Thoracic aorta (tissue), 2 donors: ENCODE measurements at regions not wholly inside any gene's neighbourhood (a gene's known extent, or its start where the extent isn't known, plus 50 kb on each side); places are given as distances from the start of the nearest gene placed in this dataset.
"Not testable (repeated sequence)": the region's sequence is repeated elsewhere in the genome, so short reads cannot be mapped to it uniquely, and the experiment has no call there.

ENCODE experiments used
- ATAC-seq: fragments of 150-250 bp; one replicate; pipeline ENCODE4 v1.8.0; 2017; ENCODE audit warnings: low read depth; ENCODE audit not compliant: insufficient number of reproducible peaks, low FRiP score
- DNase-seq: peaks from one replicate; pipeline ENCODE4 v3.0.0-alpha.2; 2020; ENCODE audit warnings: low spot score
- H3K27ac ChIP-seq, 2 donors: fragments of 200-600 bp; sonication (generic); 1 replicate in 1 of 2; 2 replicates in 1 of 2; pipeline ENCODE4 v1.5.1; 2016; ENCODE audit warnings: mild to moderate bottlenecking in 2 of 2, moderate library complexity in 2 of 2
- H3K27me3 ChIP-seq: fragments of 200-600 bp; sonication (generic); replicated peaks from 2 replicates; pipeline ENCODE4 v1.6.0; 2016; ENCODE audit warnings: mild to moderate bottlenecking; ENCODE audit not compliant: insufficient read depth
- H3K36me3 ChIP-seq: fragments of 200-600 bp; sonication (generic); one replicate; pipeline ENCODE4 v1.5.1; 2016
- H3K4me1 ChIP-seq, 2 donors: fragments of 200-600 bp; sonication (generic); 1 replicate in 1 of 2; 2 replicates in 1 of 2; pipeline versions ENCODE4 v1.5.1 to v1.6.0; 2016; ENCODE audit warnings: low read depth in 2 of 2, mild to moderate bottlenecking in 1 of 2; ENCODE audit not compliant: control insufficient read depth in 1 of 2
- H3K4me3 ChIP-seq: fragments of 200-600 bp; sonication (generic); 2 replicates; pipeline ENCODE4 v1.5.1; 2016; ENCODE audit warnings: mild to moderate bottlenecking
- H3K9me3 ChIP-seq: fragments of 200-600 bp; sonication (generic); 2 replicates; pipeline ENCODE4 v1.5.1; 2016
- TF ChIP-seq, protein P1 (sequence below): fragments of 200-600 bp; sonication (generic); IDR thresholded peaks from one replicate; pipeline ENCODE4 v1.5.1; 2019; ENCODE audit warnings: antibody characterized with exemption

DNA sequence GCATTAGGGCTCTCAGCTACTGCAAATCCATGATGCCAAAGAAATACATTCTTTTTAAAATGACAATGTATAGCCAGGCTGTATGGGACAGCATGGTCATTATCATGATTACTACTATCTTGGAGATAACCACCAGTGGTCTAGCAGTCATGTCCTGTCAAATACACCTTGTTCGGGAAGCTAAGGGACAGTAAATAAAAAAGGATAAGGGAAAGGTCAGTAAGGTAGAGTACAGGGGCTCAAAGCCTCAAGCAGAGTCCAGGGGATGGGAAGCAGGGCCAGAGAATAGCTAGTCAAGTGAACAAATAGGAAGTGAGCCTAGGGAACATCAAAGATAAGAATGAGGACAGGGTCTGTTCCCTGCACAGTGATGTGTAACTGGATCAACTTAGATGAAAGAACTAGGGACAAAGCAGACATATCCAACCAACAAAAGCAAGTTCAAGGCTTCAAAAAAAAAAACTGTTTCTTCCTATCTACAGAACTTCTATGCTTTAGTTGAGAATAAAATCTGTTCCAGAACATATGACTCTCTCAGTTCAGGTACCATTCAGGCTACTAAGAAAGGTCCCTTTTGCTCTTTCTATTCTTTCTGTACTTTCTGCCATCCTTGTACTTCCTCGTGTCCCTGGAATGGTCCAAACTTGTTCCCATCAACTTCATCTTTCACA, 62.9 kb upstream of the EHBP1 start:
- ATAC-seq (no peak), DNase-seq (no peak)
- no peaks in the 10 kb centered on the region for H3K4me1 ChIP-seq
- no peak overlapping the region for H3K27ac ChIP-seq
- no peaks in the 10 kb centered on the region for H3K9me3 ChIP-seq
- no peaks in the 10 kb centered on the region for H3K36me3 ChIP-seq
- H3K27me3 ChIP-seq, result no peaks in the 10 kb centered on the region
- TF ChIP-seq, protein P1, sequence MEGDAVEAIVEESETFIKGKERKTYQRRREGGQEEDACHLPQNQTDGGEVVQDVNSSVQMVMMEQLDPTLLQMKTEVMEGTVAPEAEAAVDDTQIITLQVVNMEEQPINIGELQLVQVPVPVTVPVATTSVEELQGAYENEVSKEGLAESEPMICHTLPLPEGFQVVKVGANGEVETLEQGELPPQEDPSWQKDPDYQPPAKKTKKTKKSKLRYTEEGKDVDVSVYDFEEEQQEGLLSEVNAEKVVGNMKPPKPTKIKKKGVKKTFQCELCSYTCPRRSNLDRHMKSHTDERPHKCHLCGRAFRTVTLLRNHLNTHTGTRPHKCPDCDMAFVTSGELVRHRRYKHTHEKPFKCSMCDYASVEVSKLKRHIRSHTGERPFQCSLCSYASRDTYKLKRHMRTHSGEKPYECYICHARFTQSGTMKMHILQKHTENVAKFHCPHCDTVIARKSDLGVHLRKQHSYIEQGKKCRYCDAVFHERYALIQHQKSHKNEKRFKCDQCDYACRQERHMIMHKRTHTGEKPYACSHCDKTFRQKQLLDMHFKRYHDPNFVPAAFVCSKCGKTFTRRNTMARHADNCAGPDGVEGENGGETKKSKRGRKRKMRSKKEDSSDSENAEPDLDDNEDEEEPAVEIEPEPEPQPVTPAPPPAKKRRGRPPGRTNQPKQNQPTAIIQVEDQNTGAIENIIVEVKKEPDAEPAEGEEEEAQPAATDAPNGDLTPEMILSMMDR, result no peak
- H3K4me3 ChIP-seq, result no peak overlapping the region

- DNase-seq, result no peak
- Histone ChIP-seq H3K4me3 (no peak overlapping the region), H3K4me1 (no peaks in the 10 kb centered on the region), H3K27ac (no peak overlapping the region), H3K27me3 (no peaks in the 10 kb centered on the region), H3K36me3 (no peaks in the 10 kb centered on the region), H3K9me3 (no peaks in the 10 kb centered on the region)
- no peak for ATAC-seq
- TF ChIP-seq, protein P1, result no peak
These were observed 63.6 kb upstream of the EHBP1 start for GRCh38 chr2:62641936-62642335.

DNA sequence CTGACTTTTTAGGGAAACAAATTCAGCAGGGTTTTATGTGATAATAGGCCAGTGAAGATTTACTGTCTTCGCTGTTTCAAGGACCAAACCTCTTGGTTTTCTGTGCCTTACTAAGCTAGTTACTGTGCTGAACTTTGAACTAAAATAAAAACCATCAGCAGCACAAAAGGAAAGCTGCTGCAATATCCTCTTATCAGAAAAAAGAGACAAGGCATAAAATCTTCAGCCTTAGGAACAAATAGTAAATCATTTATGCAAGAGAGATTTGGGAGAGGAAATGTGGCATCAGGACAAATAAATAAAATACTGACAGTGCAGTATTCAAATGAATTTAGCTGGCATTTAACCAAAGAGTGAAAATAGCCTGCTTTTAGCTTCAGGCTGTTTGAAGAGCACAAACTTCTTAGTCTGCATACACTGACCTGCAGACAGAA, 64.1 kb upstream of the EHBP1 start:
- H3K36me3 ChIP-seq, result no peaks in the 10 kb centered on the region
- no peaks in the 10 kb centered on the region for H3K4me1 ChIP-seq
- H3K27ac ChIP-seq, result no peak overlapping the region
- no peak for DNase-seq
- H3K27me3 ChIP-seq, result no peaks in the 10 kb centered on the region
- H3K9me3 ChIP-seq, result no peaks in the 10 kb centered on the region
- no peak overlapping the region for H3K4me3 ChIP-seq
- TF ChIP-seq, protein P1, result no peak
- ATAC-seq, result no peak

GRCh38 chr2:62631160-62632085, 74.1 kb upstream of the EHBP1 start:
- H3K27ac ChIP-seq, result no peak overlapping the region
- no peaks in the 10 kb centered on the region for H3K27me3 ChIP-seq
- H3K36me3 ChIP-seq, result no peaks in the 10 kb centered on the region
- no peak for DNase-seq
- no peak overlapping the region for H3K4me3 ChIP-seq
- TF ChIP-seq, protein P1, result no peak
- no peaks in the 10 kb centered on the region for H3K4me1 ChIP-seq
- ATAC-seq, result no peak
- peaks cover 3% of the 10 kb centered on the region for H3K9me3 ChIP-seq

- H3K9me3 ChIP-seq, ATAC-seq, H3K4me1 ChIP-seq, H3K27me3 ChIP-seq, H3K27ac ChIP-seq, H3K4me3 ChIP-seq, H3K36me3 ChIP-seq, DNase-seq: not testable (repeated sequence)
These were observed 75.3 kb upstream of the EHBP1 start for GRCh38 chr2:62630206-62630605.

DNA sequence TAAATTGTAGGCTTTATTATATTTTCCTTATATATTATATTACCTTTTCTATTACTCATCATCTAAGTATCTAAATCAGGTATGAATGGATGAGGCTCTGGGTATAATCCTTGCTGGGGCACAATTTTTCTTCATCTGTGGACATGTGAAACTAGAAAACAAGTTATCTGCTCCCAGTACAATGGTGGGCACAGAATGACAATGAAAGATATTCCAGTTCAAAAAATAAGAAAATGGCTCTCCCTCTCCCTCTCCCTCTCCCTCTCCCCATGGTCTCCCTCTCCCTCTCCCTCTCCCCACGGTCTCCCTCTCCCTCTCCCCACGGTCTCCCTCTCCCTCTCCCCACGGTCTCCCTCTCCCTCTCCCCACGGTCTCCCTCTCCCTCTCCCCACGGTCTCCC, 76.2 kb upstream of the EHBP1 start:
- H3K4me1 ChIP-seq, H3K36me3 ChIP-seq, DNase-seq, H3K27ac ChIP-seq, ATAC-seq, H3K4me3 ChIP-seq, H3K9me3 ChIP-seq, H3K27me3 ChIP-seq: not testable (repeated sequence)
